ENCODE measurements at regions not wholly inside any gene's neighbourhood (a gene's known extent, or its start where the extent isn't known, plus 50 kb on each side); places are given as distances from the start of the nearest gene placed in this dataset.
"Not testable (repeated sequence)": the region's sequence is repeated elsewhere in the genome, so short reads cannot be mapped to it uniquely, and the experiment has no call there.

- no peaks in the 10 kb centered on the region for H3K9me3 Mint-ChIP-seq
- no peaks in the 10 kb centered on the region for H3K36me3 Mint-ChIP-seq
- peaks cover 0 to 5% of the 10 kb centered on the region in 2 donors for H3K4me1 Mint-ChIP-seq
- H3K27ac Mint-ChIP-seq: no peak overlapping the region
- DNase-seq: no peak
- H3K27me3 Mint-ChIP-seq (ENCODE audit: low read depth in 3 of 3): peaks cover 0 to 12% (median 6%) of the 10 kb centered on the region in 3 donors
- no peak overlapping the region for H3K4me3 Mint-ChIP-seq
Measured at GRCh38 chr1:224061436-224061835, 52.5 kb upstream of the FBXO28 start.

GRCh38 chr1:224059897-224060427, 53.9 kb upstream of the FBXO28 start:
- Mint-ChIP-seq H3K9me3 (no peaks in the 10 kb centered on the region), H3K27me3 (ENCODE audit: low read depth in 3 of 3) (peaks cover 0 to 8% (median 4%) of the 10 kb centered on the region in 3 donors), H3K4me3 (no peak overlapping the region), H3K4me1 (no peaks in the 10 kb centered on the region), H3K27ac (no peak overlapping the region), H3K36me3 (no peaks in the 10 kb centered on the region)
- DNase-seq: no peak

GRCh38 chr1:224058303-224058702, 55.6 kb upstream of the FBXO28 start:
- DNase-seq: no peak
- H3K27me3 Mint-ChIP-seq (ENCODE audit: low read depth in 3 of 3): peaks cover 0 to 10% (median 2%) of the 10 kb centered on the region in 3 donors
- no peak overlapping the region for H3K4me3 Mint-ChIP-seq
- no peaks in the 10 kb centered on the region for H3K4me1 Mint-ChIP-seq
- no peak overlapping the region for H3K27ac Mint-ChIP-seq
- H3K9me3 Mint-ChIP-seq: no peaks in the 10 kb centered on the region
- H3K36me3 Mint-ChIP-seq: no peaks in the 10 kb centered on the region

- Mint-ChIP-seq H3K27me3 (ENCODE audit: low read depth in 3 of 3) (peaks cover 0 to 10% (median 4%) of the 10 kb centered on the region in 3 donors), H3K4me1 (no peaks in the 10 kb centered on the region), H3K4me3 (no peak overlapping the region), H3K36me3 (no peaks in the 10 kb centered on the region), H3K27ac (no peak overlapping the region), H3K9me3 (no peaks in the 10 kb centered on the region)
- no peak for DNase-seq
Measured at GRCh38 chr1:224057461-224058199, 56.3 kb upstream of the FBXO28 start.

GRCh38 chr1:224054611-224055010, 59.3 kb upstream of the FBXO28 start:
- H3K4me3 Mint-ChIP-seq: no peak overlapping the region
- DNase-seq: no peak
- no peaks in the 10 kb centered on the region for H3K36me3 Mint-ChIP-seq
- H3K4me1 Mint-ChIP-seq: peaks cover 0 to 2% of the 10 kb centered on the region in 2 donors
- no peaks in the 10 kb centered on the region for H3K9me3 Mint-ChIP-seq
- no peak overlapping the region for H3K27ac Mint-ChIP-seq
- H3K27me3 Mint-ChIP-seq (ENCODE audit: low read depth in 3 of 3): peaks cover 0 to 8% (median 4%) of the 10 kb centered on the region in 3 donors

- H3K9me3 Mint-ChIP-seq: no peaks in the 10 kb centered on the region
- peaks cover 0 to 2% of the 10 kb centered on the region in 2 donors for H3K4me1 Mint-ChIP-seq
- peaks cover 0 to 8% (median 4%) of the 10 kb centered on the region in 3 donors for H3K27me3 Mint-ChIP-seq (ENCODE audit: low read depth in 3 of 3)
- H3K4me3 Mint-ChIP-seq: no peak overlapping the region
- no peaks in the 10 kb centered on the region for H3K36me3 Mint-ChIP-seq
- no peak for DNase-seq
- no peak overlapping the region for H3K27ac Mint-ChIP-seq
Measured at GRCh38 chr1:224054012-224054411, 59.9 kb upstream of the FBXO28 start.

GRCh38 chr1:224053456-224053855, 60.5 kb upstream of the FBXO28 start:
- Mint-ChIP-seq H3K4me3 (no peak overlapping the region), H3K27ac (no peak overlapping the region), H3K9me3 (no peaks in the 10 kb centered on the region), H3K27me3 (ENCODE audit: low read depth in 3 of 3) (peaks cover 0 to 8% (median 4%) of the 10 kb centered on the region in 3 donors), H3K4me1 (peaks cover 0 to 2% of the 10 kb centered on the region in 2 donors), H3K36me3 (no peaks in the 10 kb centered on the region)
- DNase-seq: no peak

- no peak for DNase-seq
- Mint-ChIP-seq H3K27me3 (ENCODE audit: low read depth in 3 of 3) (peaks cover 0 to 8% (median 4%) of the 10 kb centered on the region in 3 donors), H3K9me3 (no peaks in the 10 kb centered on the region), H3K36me3 (no peaks in the 10 kb centered on the region), H3K4me1 (peaks cover 0 to 2% of the 10 kb centered on the region in 2 donors), H3K4me3 (no peak overlapping the region), H3K27ac (no peak overlapping the region)
Measured at GRCh38 chr1:224052772-224053171, 61.1 kb upstream of the FBXO28 start.

GRCh38 chr1:224051782-224052181, 62.1 kb upstream of the FBXO28 start:
- not testable (repeated sequence) for H3K27me3 Mint-ChIP-seq (ENCODE audit: low read depth in 3 of 3); H3K9me3 Mint-ChIP-seq; DNase-seq; H3K36me3 Mint-ChIP-seq; H3K4me3 Mint-ChIP-seq; H3K27ac Mint-ChIP-seq; H3K4me1 Mint-ChIP-seq

- no peak overlapping the region for H3K4me3 Mint-ChIP-seq
- peaks cover 0 to 2% of the 10 kb centered on the region in 2 donors for H3K4me1 Mint-ChIP-seq
- no peak overlapping the region for H3K27ac Mint-ChIP-seq
Measured at GRCh38 chr1:224051086-224051406, 62.9 kb upstream of the FBXO28 start.

GRCh38 chr1:224047538-224047937, 66.4 kb upstream of the FBXO28 start:
- H3K27ac Mint-ChIP-seq: no peak overlapping the region
- H3K27me3 Mint-ChIP-seq (ENCODE audit: low read depth in 3 of 3): no peaks in the 10 kb centered on the region
- peaks cover 0 to 2% of the 10 kb centered on the region in 2 donors for H3K4me1 Mint-ChIP-seq
- DNase-seq: no peak
- H3K9me3 Mint-ChIP-seq: no peaks in the 10 kb centered on the region
- H3K4me3 Mint-ChIP-seq: no peak overlapping the region
- H3K36me3 Mint-ChIP-seq: no peaks in the 10 kb centered on the region

More at GRCh38 chr1:224051086-224051406, 62.9 kb upstream of the FBXO28 start:
- H3K9me3 Mint-ChIP-seq: no peaks in the 10 kb centered on the region
- no peak for DNase-seq
- no peaks in the 10 kb centered on the region for H3K36me3 Mint-ChIP-seq
- H3K27me3 Mint-ChIP-seq (ENCODE audit: low read depth in 3 of 3): peaks cover 0 to 4% (median 4%) of the 10 kb centered on the region in 3 donors

- Mint-ChIP-seq H3K36me3 (no peaks in the 10 kb centered on the region), H3K4me1 (no peaks in the 10 kb centered on the region), H3K27me3 (ENCODE audit: low read depth in 3 of 3) (peaks cover 0 to 2% (median 0%) of the 10 kb centered on the region in 3 donors), H3K4me3 (no peak overlapping the region), H3K9me3 (no peaks in the 10 kb centered on the region), H3K27ac (no peak overlapping the region)
- no peak for DNase-seq
Measured at GRCh38 chr1:224045556-224045955, 68.4 kb upstream of the FBXO28 start.

GRCh38 chr1:224044420-224044819, 69.5 kb upstream of the FBXO28 start:
- no peak for DNase-seq
- Mint-ChIP-seq H3K4me1 (no peaks in the 10 kb centered on the region), H3K4me3 (no peak overlapping the region), H3K36me3 (no peaks in the 10 kb centered on the region), H3K27me3 (ENCODE audit: low read depth in 3 of 3) (peaks cover 0 to 3% (median 3%) of the 10 kb centered on the region in 3 donors), H3K27ac (no peak overlapping the region), H3K9me3 (no peaks in the 10 kb centered on the region)

GRCh38 chr1:224042557-224043118, 71.3 kb upstream of the FBXO28 start:
- no peaks in the 10 kb centered on the region for H3K4me1 Mint-ChIP-seq
- H3K4me3 Mint-ChIP-seq: no peak overlapping the region
- H3K27ac Mint-ChIP-seq: no peak overlapping the region
- H3K36me3 Mint-ChIP-seq: no peaks in the 10 kb centered on the region
- peaks cover 0 to 3% (median 3%) of the 10 kb centered on the region in 3 donors for H3K27me3 Mint-ChIP-seq (ENCODE audit: low read depth in 3 of 3)
- DNase-seq: no peak
- H3K9me3 Mint-ChIP-seq: no peaks in the 10 kb centered on the region

Measured in immature natural killer cell (primary cell).